NB4 (cell line): ENCODE measurements at regions not wholly inside any gene's neighbourhood (a gene's known extent, or its start where the extent isn't known, plus 50 kb on each side); places are given as distances from the start of the nearest gene placed in this dataset.

ENCODE experiments used
- POLR2A ChIP-seq: IDR thresholded peaks from 2 replicates; pipeline ENCODE4 v1.6.1; 2011; ENCODE audit warnings: mild to moderate bottlenecking; ENCODE audit not compliant: insufficient read length; ENCODE audit errors: extremely low read depth
- TF ChIP-seq, protein P1 (sequence below): IDR thresholded peaks from one replicate; pipeline ENCODE4 v1.5.1; 2012; ENCODE audit warnings: low read depth, low read length

GRCh38 chr15:39110336-39110735, 470.5 kb upstream of the THBS1 start:
- TF ChIP-seq, protein P1, sequence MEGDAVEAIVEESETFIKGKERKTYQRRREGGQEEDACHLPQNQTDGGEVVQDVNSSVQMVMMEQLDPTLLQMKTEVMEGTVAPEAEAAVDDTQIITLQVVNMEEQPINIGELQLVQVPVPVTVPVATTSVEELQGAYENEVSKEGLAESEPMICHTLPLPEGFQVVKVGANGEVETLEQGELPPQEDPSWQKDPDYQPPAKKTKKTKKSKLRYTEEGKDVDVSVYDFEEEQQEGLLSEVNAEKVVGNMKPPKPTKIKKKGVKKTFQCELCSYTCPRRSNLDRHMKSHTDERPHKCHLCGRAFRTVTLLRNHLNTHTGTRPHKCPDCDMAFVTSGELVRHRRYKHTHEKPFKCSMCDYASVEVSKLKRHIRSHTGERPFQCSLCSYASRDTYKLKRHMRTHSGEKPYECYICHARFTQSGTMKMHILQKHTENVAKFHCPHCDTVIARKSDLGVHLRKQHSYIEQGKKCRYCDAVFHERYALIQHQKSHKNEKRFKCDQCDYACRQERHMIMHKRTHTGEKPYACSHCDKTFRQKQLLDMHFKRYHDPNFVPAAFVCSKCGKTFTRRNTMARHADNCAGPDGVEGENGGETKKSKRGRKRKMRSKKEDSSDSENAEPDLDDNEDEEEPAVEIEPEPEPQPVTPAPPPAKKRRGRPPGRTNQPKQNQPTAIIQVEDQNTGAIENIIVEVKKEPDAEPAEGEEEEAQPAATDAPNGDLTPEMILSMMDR: no peak
- no peak for TF ChIP-seq POLR2A
